ENCODE measurements at regions not wholly inside any gene's neighbourhood (a gene's known extent, or its start where the extent isn't known, plus 50 kb on each side); places are given as distances from the start of the nearest gene placed in this dataset.

DNA sequence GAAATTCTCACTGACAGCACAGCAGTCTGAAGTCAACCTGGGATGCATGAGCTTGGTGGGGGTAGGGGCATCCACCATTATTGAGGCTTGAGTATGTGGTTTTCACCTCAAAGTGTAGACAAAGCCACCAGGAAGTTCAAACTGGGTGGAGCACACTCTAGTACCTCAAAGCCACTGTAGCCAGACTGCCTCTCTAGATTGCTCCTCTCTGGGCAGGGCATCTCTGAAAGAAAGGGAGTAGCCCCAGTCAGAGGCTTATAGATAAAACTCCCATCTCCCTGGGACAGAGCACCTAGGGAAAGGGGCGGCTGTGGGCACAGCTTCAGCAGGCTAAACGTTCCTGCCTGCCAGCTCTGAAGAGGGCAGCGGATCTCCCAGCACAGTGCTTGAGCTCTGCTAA is 143.0 kb downstream of the KITLG start:
- no peak overlapping the region for H3K27ac ChIP-seq
- TF ChIP-seq, protein P1, sequence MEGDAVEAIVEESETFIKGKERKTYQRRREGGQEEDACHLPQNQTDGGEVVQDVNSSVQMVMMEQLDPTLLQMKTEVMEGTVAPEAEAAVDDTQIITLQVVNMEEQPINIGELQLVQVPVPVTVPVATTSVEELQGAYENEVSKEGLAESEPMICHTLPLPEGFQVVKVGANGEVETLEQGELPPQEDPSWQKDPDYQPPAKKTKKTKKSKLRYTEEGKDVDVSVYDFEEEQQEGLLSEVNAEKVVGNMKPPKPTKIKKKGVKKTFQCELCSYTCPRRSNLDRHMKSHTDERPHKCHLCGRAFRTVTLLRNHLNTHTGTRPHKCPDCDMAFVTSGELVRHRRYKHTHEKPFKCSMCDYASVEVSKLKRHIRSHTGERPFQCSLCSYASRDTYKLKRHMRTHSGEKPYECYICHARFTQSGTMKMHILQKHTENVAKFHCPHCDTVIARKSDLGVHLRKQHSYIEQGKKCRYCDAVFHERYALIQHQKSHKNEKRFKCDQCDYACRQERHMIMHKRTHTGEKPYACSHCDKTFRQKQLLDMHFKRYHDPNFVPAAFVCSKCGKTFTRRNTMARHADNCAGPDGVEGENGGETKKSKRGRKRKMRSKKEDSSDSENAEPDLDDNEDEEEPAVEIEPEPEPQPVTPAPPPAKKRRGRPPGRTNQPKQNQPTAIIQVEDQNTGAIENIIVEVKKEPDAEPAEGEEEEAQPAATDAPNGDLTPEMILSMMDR (IDR thresholded peaks at IDR 0.05): no peak
- no peak for TF ChIP-seq ZFX (IDR thresholded peaks at IDR 0.05; ENCODE audit: borderline replicate concordance)

All from 22Rv1 (cell line).